ENCODE measurements at regions not wholly inside any gene's neighbourhood (a gene's known extent, or its start where the extent isn't known, plus 50 kb on each side); places are given as distances from the start of the nearest gene placed in this dataset.

- Mint-ChIP-seq H3K36me3 (ENCODE audit: insufficient read depth in 1 of 3, low read depth in 3 of 3) (no peaks in the 10 kb centered on the region), H3K4me1 (no peaks in the 10 kb centered on the region), H3K9me3 (peaks cover 3 to 4% of the 10 kb centered on the region in 2 experiments; a peak in 2 of 5 replicates), H3K4me3 (no peak overlapping the region), H3K27ac (no peak overlapping the region), H3K27me3 (ENCODE audit: low read depth) (no peaks in the 10 kb centered on the region; the same call in 1 of the 2 replicates)
- Histone ChIP-seq H2BK15ac (ENCODE audit: low read depth, low read length) (no peak overlapping the region), H3K27ac (ENCODE audit: insufficient read length, low read depth, low read length) (no peak overlapping the region), H3K79me1 (ENCODE audit: insufficient read depth, low read depth, low read length, poor library complexity, severe bottlenecking) (no peaks in the 10 kb centered on the region), H2BK12ac (ENCODE audit: insufficient read length, low read depth, low read length) (no peak overlapping the region), H4K91ac (ENCODE audit: insufficient read length, low read depth, low read length) (no peak overlapping the region), H3K79me2 (ENCODE audit: insufficient read depth, low read length) (no peaks in the 10 kb centered on the region), H2BK120ac (ENCODE audit: low read depth, low read length, poor library complexity, severe bottlenecking) (no peak overlapping the region), H2AK5ac (ENCODE audit: insufficient read length, low read length) (no peak overlapping the region), H3K9ac (ENCODE audit: extremely low read depth, insufficient read length, low read length) (no peak overlapping the region), H3K18ac (ENCODE audit: insufficient read length, low read depth, low read length) (no peak overlapping the region), H3K14ac (ENCODE audit: insufficient read depth, low read length) (no peak overlapping the region), H3K4me1 (ENCODE audit: insufficient read depth, low read length) (no peaks in the 10 kb centered on the region), H3K9me3 (ENCODE audit: control insufficient read depth, low read depth, low read length) (no peaks in the 10 kb centered on the region), H3T11ph (ENCODE audit: low read length) (no peak overlapping the region), H4K8ac (replicated peaks; ENCODE audit: insufficient read length, low read depth, low read length) (no peak overlapping the region), H3K56ac (ENCODE audit: insufficient read length, low read depth, low read length) (no peak overlapping the region), H4K20me1 (ENCODE audit: control insufficient read depth, insufficient read depth, insufficient read length) (no peaks in the 10 kb centered on the region), H4K5ac (ENCODE audit: insufficient read length, low read depth, low read length) (no peak overlapping the region), H2BK20ac (ENCODE audit: low read depth, low read length, poor library complexity, severe bottlenecking) (no peak overlapping the region), H3K4ac (ENCODE audit: low read depth, low read length) (no peak overlapping the region), H2BK5ac (ENCODE audit: insufficient read length, low read length) (no peak overlapping the region), H3K4me2 (ENCODE audit: insufficient read depth, insufficient read length, low read length) (no peak overlapping the region), H2AFZ (ENCODE audit: low read length) (no peak overlapping the region), H3K23ac (ENCODE audit: insufficient read length, low read depth, low read length) (no peak overlapping the region), H3K27me3 (ENCODE audit: insufficient read depth, low read length) (no peaks in the 10 kb centered on the region), H3K23me2 (ENCODE audit: insufficient read length, low read depth, low read length, poor library complexity, severe bottlenecking) (no peaks in the 10 kb centered on the region)
- no peak for DNase-seq
- TF ChIP-seq CTCF (conservative IDR thresholded peaks at IDR 0.05), result no peak
- WGBS (ENCODE audit: extremely low coverage, insufficient read length, low lambda C conversion rate), result no CpG with 5 or more reads among the region's 4 CpGs
Observed at GRCh38 chr3:99579246-99579645, 59.1 kb upstream of the COL8A1 start.
